ENCODE measurements at regions not wholly inside any gene's neighbourhood (a gene's known extent, or its start where the extent isn't known, plus 50 kb on each side); places are given as distances from the start of the nearest gene placed in this dataset.

DNA sequence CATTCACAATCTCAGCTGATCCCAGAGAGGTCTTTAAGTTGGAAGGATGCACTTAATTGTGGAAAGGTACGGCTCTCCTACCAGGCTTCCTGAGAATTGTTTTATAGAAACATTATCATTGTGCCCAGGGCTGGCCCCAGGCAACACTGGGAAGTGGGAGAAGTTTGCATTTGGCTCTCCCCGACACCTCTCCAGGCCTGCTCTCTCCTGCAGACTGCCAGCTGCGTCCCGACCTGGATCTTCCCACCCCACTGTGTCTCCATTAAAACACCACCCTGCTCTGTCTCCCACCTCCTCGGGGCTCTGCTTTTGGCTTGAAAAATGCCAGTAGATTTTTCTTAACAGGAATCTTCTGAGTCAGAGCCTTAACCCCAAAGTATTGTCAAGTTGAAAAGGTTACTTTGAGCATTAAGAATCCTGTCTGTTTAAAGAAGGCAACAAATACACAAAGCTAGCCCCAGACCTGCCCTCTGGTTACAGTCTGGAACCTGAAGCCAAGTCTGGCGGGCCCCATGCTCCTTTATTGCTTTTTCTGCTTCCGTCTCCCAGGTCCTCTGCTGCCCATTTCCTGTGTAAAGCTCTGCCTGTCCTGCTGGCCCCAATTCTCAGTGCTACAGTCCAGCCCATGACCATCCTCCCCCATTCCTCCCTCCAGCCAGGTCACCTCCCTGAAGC is 530.2 kb downstream of the SOX6 start:
- no peaks in the 10 kb centered on the region for H3K4me1 ChIP-seq (ENCODE audit: insufficient read depth, low read length)
- no peak overlapping the region for H3K9ac ChIP-seq (ENCODE audit: low read depth, low read length)
- H3K36me3 ChIP-seq (ENCODE audit: insufficient read depth, low read length), result no peaks in the 10 kb centered on the region
- H3K9me3 ChIP-seq (ENCODE audit: control insufficient read depth, insufficient read depth, low read length), result no peaks in the 10 kb centered on the region

DNA sequence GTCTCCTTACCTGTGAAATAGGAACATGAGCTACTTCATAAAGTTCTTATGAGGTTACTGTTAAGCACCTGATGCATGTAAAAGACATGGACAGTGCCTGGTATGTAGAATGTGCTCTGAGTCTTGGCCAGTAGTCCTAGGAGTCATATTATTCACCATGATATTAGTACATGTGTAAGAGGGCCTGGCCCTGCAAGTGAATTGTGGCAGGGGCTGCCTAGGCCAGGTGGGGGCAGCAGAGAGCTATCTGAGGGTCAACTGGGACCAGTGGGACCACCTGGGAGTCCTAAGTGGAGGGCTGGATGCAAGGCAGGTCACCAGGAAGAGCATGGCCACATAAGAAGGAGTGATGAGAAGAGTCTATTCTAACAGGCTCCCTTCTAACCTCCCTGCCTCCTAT is 529.5 kb downstream of the SOX6 start:
- Histone ChIP-seq H3K36me3 (ENCODE audit: insufficient read depth, low read length) (no peaks in the 10 kb centered on the region), H3K9me3 (ENCODE audit: control insufficient read depth, insufficient read depth, low read length) (no peaks in the 10 kb centered on the region), H3K9ac (ENCODE audit: low read depth, low read length) (no peak overlapping the region), H3K4me1 (ENCODE audit: insufficient read depth, low read length) (no peaks in the 10 kb centered on the region)

DNA sequence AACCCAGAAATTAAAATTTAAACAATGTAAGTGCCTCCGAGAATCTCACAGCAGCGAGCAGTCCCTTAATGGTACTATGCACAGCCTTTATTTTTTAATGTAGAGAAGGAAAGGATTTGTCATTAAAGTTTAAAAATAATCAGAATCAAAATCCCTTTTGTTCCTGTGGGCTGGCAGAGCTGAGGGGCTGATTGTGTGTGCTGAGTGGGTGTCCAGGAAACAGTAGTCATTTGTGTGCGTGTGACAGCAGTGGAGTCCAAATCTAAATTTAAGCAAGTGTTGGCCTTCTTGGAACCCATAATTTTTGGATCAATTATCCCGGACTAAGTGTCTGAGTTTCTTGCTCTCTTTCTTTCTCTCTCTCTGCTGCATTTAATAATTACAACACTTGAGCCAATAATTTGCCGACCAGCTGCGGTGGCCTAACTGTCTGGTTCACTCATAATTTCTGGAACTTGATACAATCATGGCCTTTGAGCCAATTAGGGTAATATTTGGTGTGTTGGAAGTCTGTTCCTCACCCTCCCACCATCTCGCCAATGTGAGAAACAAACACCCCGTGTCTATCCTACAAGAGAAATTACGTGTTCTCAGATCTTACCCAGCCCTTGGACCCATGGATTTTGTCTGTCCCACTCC is 528.0 kb downstream of the SOX6 start:
- Histone ChIP-seq H3K9ac (ENCODE audit: low read depth, low read length) (no peak overlapping the region), H3K9me3 (ENCODE audit: control insufficient read depth, insufficient read depth, low read length) (no peaks in the 10 kb centered on the region), H3K36me3 (ENCODE audit: insufficient read depth, low read length) (no peaks in the 10 kb centered on the region), H3K4me1 (ENCODE audit: insufficient read depth, low read length) (no peaks in the 10 kb centered on the region)

DNA sequence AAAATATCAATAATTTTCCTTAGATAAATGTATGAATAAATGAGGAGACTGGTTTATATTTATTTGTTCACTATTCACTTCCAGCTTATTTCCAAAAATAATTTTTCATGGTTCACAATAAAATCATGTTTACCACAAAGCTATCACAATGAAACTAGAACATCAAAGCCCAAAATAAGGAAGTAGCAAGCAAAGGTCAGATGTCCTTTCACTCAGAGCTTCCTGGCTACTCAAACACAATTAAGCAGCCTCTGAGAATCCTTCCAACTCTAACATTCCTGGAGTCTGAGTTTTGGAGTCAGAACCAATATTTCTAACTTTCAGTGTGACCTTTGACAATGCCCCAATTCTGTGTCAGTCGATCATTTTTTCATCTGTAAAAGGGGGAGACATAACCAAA is 527.0 kb downstream of the SOX6 start:
- Histone ChIP-seq H3K4me1 (ENCODE audit: insufficient read depth, low read length) (no peaks in the 10 kb centered on the region), H3K36me3 (ENCODE audit: insufficient read depth, low read length) (no peaks in the 10 kb centered on the region), H3K9ac (ENCODE audit: low read depth, low read length) (no peak overlapping the region), H3K9me3 (ENCODE audit: control insufficient read depth, insufficient read depth, low read length) (no peaks in the 10 kb centered on the region)

DNA sequence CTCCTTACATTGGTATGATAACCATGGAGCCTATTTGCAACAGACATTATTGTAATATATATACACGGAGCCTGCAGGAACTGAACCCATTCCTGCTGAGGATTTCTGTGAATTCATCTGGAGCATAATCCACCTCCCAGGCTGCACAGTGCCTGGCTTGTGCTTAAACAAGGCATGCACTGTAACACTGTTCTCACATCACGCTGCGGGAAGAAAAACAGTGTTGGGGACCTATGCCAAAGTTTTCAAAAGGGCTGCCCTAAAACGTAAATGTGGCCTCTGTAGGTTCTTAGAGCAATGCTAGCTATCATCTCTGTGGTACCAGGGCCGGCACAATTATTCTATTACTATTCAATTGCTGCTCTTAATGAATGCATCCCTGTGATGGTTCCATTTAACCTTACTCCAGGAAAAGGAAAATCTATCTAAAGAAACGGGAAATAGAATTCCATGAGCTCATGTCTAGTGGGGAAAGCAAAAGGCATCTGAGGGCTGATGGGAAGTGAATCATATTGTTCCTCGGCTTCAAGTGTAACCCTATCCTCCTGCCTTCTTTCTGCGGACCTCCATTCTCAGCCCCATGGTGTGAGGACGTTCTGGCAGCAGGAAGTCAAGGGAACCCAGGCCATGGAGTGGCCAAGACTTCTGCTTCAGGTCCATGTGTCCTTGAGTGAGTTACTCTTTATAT is 525.5 kb downstream of the SOX6 start:
- H3K9me3 ChIP-seq (ENCODE audit: control insufficient read depth, insufficient read depth, low read length), result no peaks in the 10 kb centered on the region
- H3K9ac ChIP-seq (ENCODE audit: low read depth, low read length), result no peak overlapping the region
- H3K36me3 ChIP-seq (ENCODE audit: insufficient read depth, low read length), result no peaks in the 10 kb centered on the region
- H3K4me1 ChIP-seq (ENCODE audit: insufficient read depth, low read length), result no peaks in the 10 kb centered on the region

DNA sequence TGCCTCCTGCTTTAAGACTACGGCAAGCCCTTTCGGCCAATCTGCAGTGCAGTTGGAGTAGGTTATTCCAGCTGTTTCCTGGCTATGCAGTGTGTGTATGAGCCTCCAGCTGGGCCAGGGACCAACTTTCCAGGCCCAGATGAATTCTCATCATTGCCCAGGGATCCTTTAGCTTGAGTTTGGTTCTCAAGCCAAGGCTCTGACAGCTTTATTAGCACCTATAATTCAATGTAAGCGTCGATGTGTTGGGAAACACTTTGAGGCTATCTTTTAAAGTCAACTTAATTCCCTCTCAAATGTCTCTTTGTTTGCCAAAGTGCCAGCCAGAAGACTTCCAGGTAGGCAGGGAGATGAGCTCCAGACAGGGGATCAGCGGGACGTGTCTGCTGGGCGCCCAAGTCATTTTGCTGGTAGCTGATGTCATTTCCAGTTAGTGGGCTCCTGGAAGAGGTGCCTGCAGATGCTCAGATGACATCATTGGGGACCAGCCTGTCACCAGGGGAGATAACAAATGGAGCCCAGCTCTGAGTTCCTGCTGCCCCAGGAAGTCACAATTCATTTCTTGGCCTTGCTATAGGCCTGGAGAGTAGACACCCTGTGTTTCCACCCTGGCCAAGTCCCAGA is 520.4 kb downstream of the SOX6 start:
- Histone ChIP-seq H3K4me1 (ENCODE audit: insufficient read depth, low read length) (no peaks in the 10 kb centered on the region), H3K36me3 (ENCODE audit: insufficient read depth, low read length) (no peaks in the 10 kb centered on the region), H3K9me3 (ENCODE audit: control insufficient read depth, insufficient read depth, low read length) (no peaks in the 10 kb centered on the region), H3K9ac (ENCODE audit: low read depth, low read length) (no peak overlapping the region)

DNA sequence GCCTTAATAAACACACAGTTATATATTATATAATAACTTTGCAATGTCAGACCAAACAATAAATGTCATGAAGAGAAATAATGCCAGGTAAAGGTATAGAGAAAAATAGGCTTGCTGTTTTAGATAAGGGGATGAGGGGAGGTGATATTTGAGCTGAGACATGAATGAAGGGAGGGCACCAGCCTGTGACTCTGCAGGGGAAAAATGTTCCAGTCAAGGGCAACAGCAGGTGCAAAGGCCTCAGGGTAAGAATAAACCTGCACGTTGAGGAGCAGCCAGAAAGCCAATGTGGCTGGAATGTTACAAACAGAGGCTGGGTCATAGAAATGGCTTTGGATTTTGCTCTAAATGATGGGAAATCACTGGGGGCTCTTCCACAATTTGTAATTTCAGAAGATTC is 519.6 kb downstream of the SOX6 start:
- no peaks in the 10 kb centered on the region for H3K9me3 ChIP-seq (ENCODE audit: control insufficient read depth, insufficient read depth, low read length)
- H3K36me3 ChIP-seq (ENCODE audit: insufficient read depth, low read length), result no peaks in the 10 kb centered on the region
- no peak overlapping the region for H3K9ac ChIP-seq (ENCODE audit: low read depth, low read length)
- H3K4me1 ChIP-seq (ENCODE audit: insufficient read depth, low read length), result peaks cover 5% of the 10 kb centered on the region; the same call in 1 of the 2 replicates

DNA sequence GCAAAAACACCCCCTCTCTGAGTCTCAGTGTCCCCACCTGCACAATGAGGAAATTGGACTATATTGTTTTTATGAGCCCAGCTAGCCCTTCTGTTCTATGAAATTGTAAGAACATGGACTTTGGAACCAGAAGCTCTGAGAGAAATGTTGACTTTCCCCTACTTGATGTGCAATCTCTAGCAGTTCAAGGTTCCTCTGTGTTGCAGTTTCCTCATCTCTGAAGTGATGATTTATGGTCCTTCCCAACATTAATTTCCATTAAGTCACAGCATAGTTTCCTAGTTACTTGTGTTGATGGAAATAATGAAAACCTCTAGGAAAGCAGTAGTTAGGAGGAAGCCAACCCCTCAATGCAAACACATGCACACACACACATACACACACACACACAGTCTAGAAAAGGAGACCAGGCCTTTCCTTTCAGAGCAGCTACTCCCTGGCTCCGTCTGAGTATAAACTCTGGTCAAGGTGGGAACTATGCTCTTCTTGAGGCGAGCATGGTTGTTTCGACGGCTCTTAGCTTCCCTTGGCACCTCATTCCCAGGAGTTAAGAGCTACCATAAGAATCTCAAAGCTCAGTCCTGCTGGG is 518.4 kb downstream of the SOX6 start:
- Histone ChIP-seq H3K9ac (ENCODE audit: low read depth, low read length) (no peak overlapping the region), H3K36me3 (ENCODE audit: insufficient read depth, low read length) (no peaks in the 10 kb centered on the region), H3K9me3 (ENCODE audit: control insufficient read depth, insufficient read depth, low read length) (no peaks in the 10 kb centered on the region), H3K4me1 (ENCODE audit: insufficient read depth, low read length) (peaks cover 7% of the 10 kb centered on the region)

DNA sequence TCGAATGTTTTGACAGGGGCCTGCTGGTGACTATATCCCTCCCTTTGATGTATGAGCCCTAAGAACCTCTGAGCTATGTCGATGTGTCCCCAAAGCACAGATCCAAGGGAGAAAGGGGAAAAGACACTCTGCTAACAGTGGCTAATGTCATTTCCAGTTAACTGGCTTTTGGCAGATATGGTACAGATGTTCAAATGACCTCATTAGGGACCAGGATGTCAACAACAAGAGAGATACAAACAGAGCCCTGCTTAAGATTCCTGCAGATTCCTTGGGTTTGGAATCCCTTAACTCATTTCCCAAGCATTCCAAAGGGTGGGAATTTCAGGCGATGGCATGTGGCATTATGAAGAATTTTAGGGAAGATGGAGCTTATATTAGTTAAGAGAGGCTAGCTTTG is 517.3 kb downstream of the SOX6 start:
- Histone ChIP-seq H3K9ac (ENCODE audit: low read depth, low read length) (no peak overlapping the region), H3K4me1 (ENCODE audit: insufficient read depth, low read length) (peaks cover 14% of the 10 kb centered on the region), H3K9me3 (ENCODE audit: control insufficient read depth, insufficient read depth, low read length) (no peaks in the 10 kb centered on the region), H3K36me3 (ENCODE audit: insufficient read depth, low read length) (no peaks in the 10 kb centered on the region)

DNA sequence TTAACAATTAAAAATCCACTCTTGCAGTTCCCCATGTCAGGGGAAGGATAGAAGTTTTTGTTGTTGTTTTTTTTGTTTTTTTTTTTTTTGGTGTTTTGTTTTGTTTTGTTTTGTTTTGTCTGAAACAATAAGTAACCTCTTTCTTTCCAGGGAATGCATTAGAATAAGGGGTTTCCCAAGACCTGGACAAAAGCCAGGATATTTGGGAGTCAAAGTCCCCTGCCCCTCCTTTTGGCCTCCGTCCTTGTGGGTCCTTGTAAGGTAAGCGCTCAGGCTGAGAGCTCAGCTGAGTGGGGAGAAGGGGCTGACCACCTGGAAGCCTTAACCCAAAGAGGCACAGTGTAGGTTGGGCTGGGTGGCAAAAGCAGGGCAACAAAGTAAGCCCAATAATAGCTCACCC is 515.4 kb downstream of the SOX6 start:
- no peak overlapping the region for H3K9ac ChIP-seq (ENCODE audit: low read depth, low read length)
- no peaks in the 10 kb centered on the region for H3K36me3 ChIP-seq (ENCODE audit: insufficient read depth, low read length)
- no peaks in the 10 kb centered on the region for H3K9me3 ChIP-seq (ENCODE audit: control insufficient read depth, insufficient read depth, low read length)
- H3K4me1 ChIP-seq (ENCODE audit: insufficient read depth, low read length), result peaks cover 20% of the 10 kb centered on the region

DNA sequence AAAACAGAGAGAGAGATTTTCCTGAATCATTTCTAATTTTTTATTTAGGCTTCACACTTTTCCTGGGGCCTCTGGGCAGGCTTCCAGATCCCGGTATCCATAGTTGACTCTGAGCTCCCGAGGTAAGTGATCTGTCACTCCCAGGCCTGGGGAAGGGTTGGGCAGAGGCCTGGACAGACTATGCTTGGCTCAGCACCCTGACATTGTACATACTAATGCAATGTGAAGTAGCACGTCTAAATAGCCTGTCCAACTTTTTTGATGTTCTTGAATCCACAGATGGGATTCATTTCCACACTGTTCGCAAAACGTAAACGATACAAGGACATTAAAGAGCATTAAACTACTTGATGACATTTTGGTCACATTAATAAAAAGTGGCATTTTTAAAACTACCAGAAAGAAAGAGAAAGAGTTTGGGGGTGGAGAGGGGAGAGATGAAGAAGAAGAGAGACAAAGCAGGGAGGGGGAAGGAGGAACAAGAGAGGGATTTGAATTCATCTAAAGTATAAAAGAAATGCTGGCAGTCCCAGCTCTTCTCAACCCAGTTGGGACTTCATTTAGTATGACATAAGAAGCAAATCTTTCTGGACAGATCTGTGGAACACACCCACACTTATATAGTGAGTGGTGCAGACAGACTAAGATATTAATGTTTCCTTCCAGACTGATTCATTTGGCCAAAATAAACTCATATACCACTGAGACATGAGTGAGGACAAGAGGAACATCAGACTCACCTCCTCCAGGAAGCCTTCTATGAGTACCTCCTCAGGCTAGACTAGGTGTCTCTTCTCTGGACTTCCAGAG is 514.2 kb downstream of the SOX6 start:
- Histone ChIP-seq H3K9ac (ENCODE audit: low read depth, low read length) (no peak overlapping the region), H3K4me1 (ENCODE audit: insufficient read depth, low read length) (peaks cover 20% of the 10 kb centered on the region), H3K9me3 (ENCODE audit: control insufficient read depth, insufficient read depth, low read length) (no peaks in the 10 kb centered on the region), H3K36me3 (ENCODE audit: insufficient read depth, low read length) (no peaks in the 10 kb centered on the region)

DNA sequence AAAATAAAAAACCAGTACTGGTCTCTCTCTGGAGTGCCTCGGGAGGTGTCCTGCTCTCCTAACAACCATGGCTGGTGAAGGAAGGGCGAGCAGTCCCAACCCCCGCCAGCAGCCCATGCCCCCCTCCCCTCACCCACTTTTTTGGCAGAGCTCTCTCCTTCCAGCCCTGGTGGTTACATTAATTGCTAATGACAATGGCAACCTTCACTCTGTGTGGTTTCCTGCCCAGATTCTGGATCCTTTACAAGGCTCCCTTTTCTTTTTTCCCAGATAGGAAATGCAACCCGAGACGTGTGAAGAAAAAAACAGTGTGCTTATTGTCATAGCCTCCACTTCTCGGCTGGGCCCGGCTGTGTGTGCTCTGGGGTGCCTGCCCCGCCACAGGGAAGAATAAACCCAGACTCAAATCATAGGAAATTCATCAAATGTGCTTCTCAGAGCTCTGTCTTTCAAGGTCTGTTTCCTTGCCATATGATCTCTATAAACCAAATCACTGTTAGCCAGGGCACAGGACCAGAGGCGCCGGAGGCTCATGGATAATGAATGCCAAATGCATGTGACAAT is 513.0 kb downstream of the SOX6 start:
- H3K9ac ChIP-seq (ENCODE audit: low read depth, low read length), result no peak overlapping the region
- H3K4me1 ChIP-seq (ENCODE audit: insufficient read depth, low read length), result peaks cover 20% of the 10 kb centered on the region
- no peaks in the 10 kb centered on the region for H3K9me3 ChIP-seq (ENCODE audit: control insufficient read depth, insufficient read depth, low read length)
- no peaks in the 10 kb centered on the region for H3K36me3 ChIP-seq (ENCODE audit: insufficient read depth, low read length)

DNA sequence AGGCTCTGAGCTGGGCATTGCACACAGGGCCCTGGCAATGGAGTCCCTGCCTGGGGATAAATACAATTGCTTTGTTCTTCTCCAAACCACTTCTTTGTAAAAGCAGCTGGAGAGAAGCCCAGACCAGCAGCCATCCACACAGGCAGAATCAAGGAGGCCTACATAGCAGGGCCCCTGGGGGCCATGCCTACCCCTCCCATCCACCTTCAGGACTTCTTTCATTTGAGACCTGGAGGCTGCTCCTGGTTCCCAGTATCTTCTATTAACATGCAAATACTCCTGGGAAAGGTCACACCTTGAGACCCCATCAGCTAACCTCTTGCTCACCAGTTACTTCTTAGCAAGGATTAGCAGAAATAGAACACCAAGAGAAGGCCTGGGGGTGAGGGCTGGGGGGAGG is 511.1 kb downstream of the SOX6 start:
- no peaks in the 10 kb centered on the region for H3K9me3 ChIP-seq (ENCODE audit: control insufficient read depth, insufficient read depth, low read length)
- H3K36me3 ChIP-seq (ENCODE audit: insufficient read depth, low read length), result no peaks in the 10 kb centered on the region
- H3K9ac ChIP-seq (ENCODE audit: low read depth, low read length), result no peak overlapping the region
- peaks cover 20% of the 10 kb centered on the region for H3K4me1 ChIP-seq (ENCODE audit: insufficient read depth, low read length)
